Heart left ventricle (tissue), 16 donors: ENCODE measurements at regions not wholly inside any gene's neighbourhood (a gene's known extent, or its start where the extent isn't known, plus 50 kb on each side); places are given as distances from the start of the nearest gene placed in this dataset.

Experiments
- ATAC-seq, 4 donors: fragments of 200-7000 bp; cut with Tn5 transposase; one replicate each; pipeline ENCODE4 v1.9.1; 2020 to 2022; ENCODE audit warnings: moderate library complexity in 4 of 4, mild to moderate bottlenecking in 3 of 4, moderate number of reproducible peaks in 1 of 4
- DNase-seq, 5 donors: peaks; one replicate each; pipeline ENCODE4 v3.0.0-alpha.2; 2020
- H3K27ac ChIP-seq, 12 donors: fragments of 200-600 bp; sonication (generic) in 4 of 12; one replicate each; pipeline versions ENCODE4 v1.5.0 to v1.8.0; 2016 to 2022; ENCODE audit warnings: mild to moderate bottlenecking in 2 of 12
- H3K27me3 ChIP-seq, 9 donors: fragments of 200-600 bp; sonication (generic) in 2 of 9; one replicate each; pipeline versions ENCODE4 v1.5.1 to v1.8.0; 2016 to 2022; ENCODE audit warnings: mild to moderate bottlenecking in 3 of 9
- H3K36me3 ChIP-seq, 9 donors: fragments of 200-600 bp; sonication (generic) in 2 of 9; one replicate each; pipeline versions ENCODE4 v1.5.0 to v1.8.0; 2018 to 2022; ENCODE audit warnings: mild to moderate bottlenecking in 2 of 9
- H3K4me1 ChIP-seq, 12 donors: fragments of 200-600 bp; sonication (generic) in 4 of 12; one replicate each; pipeline versions ENCODE4 v1.5.0 to v1.8.0; 2016 to 2022; ENCODE audit warnings: mild to moderate bottlenecking in 3 of 12
- H3K4me3 ChIP-seq, 12 donors: fragments of 200-600 bp; sonication (generic) in 4 of 12; one replicate each; pipeline versions ENCODE4 v1.5.0 to v1.8.0; 2017 to 2022; ENCODE audit warnings: mild to moderate bottlenecking in 9 of 12, moderate library complexity in 4 of 12
- H3K9me3 ChIP-seq, 12 donors: fragments of 200-600 bp; sonication (generic) in 4 of 12; one replicate each; pipeline versions ENCODE4 v1.5.0 to v1.8.0; 2016 to 2022; ENCODE audit warnings: mild to moderate bottlenecking in 1 of 12
- CTCF ChIP-seq, 12 donors: fragments of 200-600 bp; sonication (generic) in 4 of 12; IDR thresholded peaks; one replicate each; pipeline versions ENCODE4 v1.5.0 to v1.8.0; 2018 to 2022; ENCODE audit warnings: antibody characterized with exemption in 12 of 12, mild to moderate bottlenecking in 5 of 12
- POLR2A ChIP-seq, 2 donors: fragments of 450-650 bp; IDR thresholded peaks; one replicate each; pipeline ENCODE4 v1.6.1; 2017; ENCODE audit warnings: antibody characterized with exemption in 2 of 2, mild to moderate bottlenecking in 2 of 2, moderate library complexity in 2 of 2
- WGBS, 4 donors: extraction: QIAGEN DNeasy Blood & Tissue Kit in 2 of 4; methylation state at CpG; one replicate each; pipeline versions ENCODE4 v1.1.5 to v1.1.7; 2013 to 2018; 5-methylcytosine and 5-hydroxymethylcytosine counted together
- intact Hi-C, 10 donors: fragments of 100-400 bp; cut with DNase I; formaldehyde crosslinking; loops; one replicate each; pipeline versions ENCODE4 v1.11.1 to v1.14.2; 2022
- donor health status: ischemic (EF 13 %, LVEDD 7.1; RV severe dilation, severe dysfunction).
- donor health status: healthy with polysubstance abuse.
- donor health status: DM: no; HTN: yes; CAD: no.
- donor health status: DM: no; HTN: no; CAD: no.
- donor health status: ischemic (EF 25% LVEDD 6.9; RV normal size, moderate dysfunction).
- donor health status: ischemic (EF 25% LVEDD 5.7; RV mildly dilated, moderate dysfunction).
- donor health status: healthy.
- donor health status: DM: yes; HTN: yes; CAD: no.
- donor health status: ischemic (EF 35%, LVEDD 5.7; RV mildly dilated, moderate dysfunction).
- donor health status: nonischemic (EF 11% LVEDD 7.7; RV severe dilation, severe dysfunction).
- donor health status: DM: yes; HTN: yes; CAD: no.
- donor health status: PGD.
- donor health status: ischemic (EF 29% LVEDD 5.4; RV normal size, mild dysfunction).
- donor health status: nonischemic (EF 23%, LVEDD 6.1; RV moderate dilation, normal function).

DNA sequence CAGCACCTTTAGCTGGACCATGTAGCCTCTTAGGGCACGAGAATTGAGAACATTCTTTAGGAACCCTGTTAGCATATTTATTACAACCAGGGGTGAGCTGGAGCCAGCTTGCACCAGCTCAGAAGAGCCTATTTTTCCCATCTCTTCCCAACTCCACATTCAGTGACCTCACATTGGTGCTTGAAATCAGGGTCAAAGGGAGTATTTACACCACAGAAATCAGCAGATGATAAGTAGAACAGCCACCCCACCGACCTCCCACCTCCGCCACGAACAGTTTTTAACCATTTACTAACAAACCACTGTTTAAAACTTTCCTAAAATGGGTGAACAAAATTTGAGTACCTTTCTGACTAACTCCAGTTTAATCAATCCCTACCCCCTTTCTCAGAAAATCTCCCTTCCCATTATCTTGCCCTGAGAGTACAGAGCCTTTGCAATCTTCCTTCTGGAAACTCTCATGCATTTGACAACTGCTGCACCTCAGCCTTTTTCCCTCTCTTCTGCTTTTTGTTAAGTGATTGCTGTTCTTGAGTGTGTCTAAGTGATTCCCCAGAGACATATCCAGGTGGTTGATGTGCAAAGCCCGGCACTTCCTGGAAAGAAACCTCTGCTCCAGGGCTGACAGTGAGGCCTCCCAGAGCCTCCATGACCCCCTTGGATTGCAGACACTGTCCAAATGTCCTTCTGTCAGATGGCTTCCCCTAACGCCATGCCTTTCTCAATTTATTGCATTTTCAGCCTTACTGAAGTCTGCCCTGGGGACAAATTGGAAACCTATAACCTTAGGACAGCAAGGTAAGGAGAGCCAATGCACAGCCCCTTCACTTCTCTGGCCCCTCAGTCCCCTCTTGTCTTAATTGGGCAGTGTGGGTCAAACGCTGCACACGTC, 389.5 kb upstream of the TNP1 start:
- peaks cover 0 to 33% (median 18%) of the 10 kb centered on the region in 12 donors for H3K4me1 ChIP-seq
- H3K27ac ChIP-seq = peak overlapping the region in 9 of 12 donors; percentile 45 to 86 (median 69)
- WGBS, 4 donors = 62 to 71% (median 65%) methylated on average over 8 of the region's 8 CpGs
- no peaks in the 10 kb centered on the region for H3K36me3 ChIP-seq
- no peak overlapping the region for H3K4me3 ChIP-seq
- ATAC-seq (no peak), DNase-seq (no peak)
- intact Hi-C loops = no loop called here
- TF ChIP-seq POLR2A (IDR thresholded peaks at IDR 0.05) = no peak
- no peak for TF ChIP-seq CTCF (IDR thresholded peaks at IDR 0.05)
- H3K27me3 ChIP-seq = peaks cover 0 to 17% (median 0%) of the 10 kb centered on the region in 9 donors
- H3K9me3 ChIP-seq = no peaks in the 10 kb centered on the region

DNA sequence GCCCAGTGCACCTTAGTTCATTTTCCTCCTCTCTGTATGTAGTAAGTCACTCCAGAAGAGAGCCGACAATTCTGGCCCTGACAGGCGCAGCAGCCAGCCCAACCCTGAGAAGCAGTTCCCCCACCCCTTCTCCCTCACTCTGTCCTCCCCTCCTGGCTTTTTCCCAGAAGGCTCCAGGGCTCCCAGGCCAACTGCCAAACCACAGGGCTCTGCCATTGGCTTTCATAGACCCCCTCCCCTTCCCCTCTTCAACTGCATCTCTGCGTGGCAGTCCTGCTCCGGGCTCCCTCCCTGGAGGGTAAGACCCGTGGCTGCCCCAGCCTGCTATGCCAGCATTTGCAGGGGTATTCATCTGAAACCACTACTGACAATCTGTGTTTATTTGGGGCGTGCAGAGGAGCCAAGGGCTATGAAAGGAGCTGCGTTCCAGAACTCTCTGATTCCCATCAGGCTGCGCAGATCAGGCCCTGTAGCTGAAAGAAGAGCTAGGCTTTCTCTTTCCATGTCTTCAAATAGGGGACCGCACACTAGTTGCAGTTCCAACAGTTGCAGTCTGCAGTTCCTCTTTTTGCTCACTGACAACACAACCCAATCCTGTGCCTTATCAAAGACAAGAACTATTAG, 388.6 kb upstream of the TNP1 start:
- WGBS, 4 donors = 26 to 36% (median 34%) methylated on average over 9 of the region's 9 CpGs
- Histone ChIP-seq H3K9me3 (no peaks in the 10 kb centered on the region), H3K4me3 (peak overlapping the region in 5 of 12 donors; percentile 13 to 44 (median 24)), H3K27ac (peak overlapping the region in 11 of 12 donors; percentile 45 to 86 (median 65)), H3K27me3 (peaks cover 0 to 17% (median 0%) of the 10 kb centered on the region in 9 donors), H3K4me1 (peaks cover 0 to 33% (median 18%) of the 10 kb centered on the region in 12 donors), H3K36me3 (no peaks in the 10 kb centered on the region)
- ATAC-seq (peak; percentile 76 to 94 (median 92)), DNase-seq (peak; percentile 77 to 89 (median 82))
- intact Hi-C loops = no loop called here
- TF ChIP-seq CTCF (IDR thresholded peaks at IDR 0.05) (no peak), POLR2A (IDR thresholded peaks at IDR 0.05) (no peak)

GRCh38 chr2:217247476-217247875, 387.6 kb upstream of the TNP1 start:
- 75 to 83% (median 77%) methylated on average over 8 of the region's 8 CpGs for WGBS, 4 donors
- no peak overlapping the region for H3K4me3 ChIP-seq
- no peaks in the 10 kb centered on the region for H3K9me3 ChIP-seq
- peak overlapping the region in 7 of 12 donors; percentile 51 to 86 (median 71) for H3K27ac ChIP-seq
- H3K4me1 ChIP-seq = peaks cover 0 to 33% (median 18%) of the 10 kb centered on the region in 12 donors
- no peak for ATAC-seq
- no peak for TF ChIP-seq CTCF (IDR thresholded peaks at IDR 0.05)
- TF ChIP-seq POLR2A (IDR thresholded peaks at IDR 0.05) = no peak
- H3K36me3 ChIP-seq = no peaks in the 10 kb centered on the region
- peaks cover 0 to 15% (median 0%) of the 10 kb centered on the region in 9 donors for H3K27me3 ChIP-seq
- no peak for DNase-seq
- intact Hi-C loops = no loop called here

DNA sequence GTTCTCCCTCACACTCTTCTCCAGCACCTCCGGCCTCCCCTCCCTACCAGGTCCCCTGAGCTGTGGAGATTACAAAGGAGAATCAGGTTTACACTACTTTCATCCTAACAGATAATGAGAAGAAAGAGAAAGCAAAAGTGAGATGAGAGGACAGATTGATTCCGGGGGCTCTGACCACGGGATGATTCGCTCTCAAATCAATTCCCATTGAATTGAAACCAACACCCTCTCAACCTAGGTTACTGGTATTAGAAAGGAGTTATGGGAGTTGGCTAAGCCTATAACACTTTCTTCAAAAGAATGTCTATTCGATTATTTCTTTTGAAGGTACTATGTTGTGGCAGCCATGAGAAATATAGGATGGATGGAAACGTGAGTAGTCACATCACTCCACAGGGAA, 386.2 kb upstream of the TNP1 start:
- no peak for ATAC-seq
- intact Hi-C loops = no loop called here
- no peak for TF ChIP-seq CTCF (IDR thresholded peaks at IDR 0.05)
- no peak for TF ChIP-seq POLR2A (IDR thresholded peaks at IDR 0.05)
- H3K4me3 ChIP-seq = no peak overlapping the region
- H3K4me1 ChIP-seq = peaks cover 0 to 33% (median 18%) of the 10 kb centered on the region in 12 donors
- no peaks in the 10 kb centered on the region for H3K9me3 ChIP-seq
- no peak overlapping the region for H3K27ac ChIP-seq
- 92 to 96% (median 94%) methylated on average over 6 of the region's 6 CpGs for WGBS, 4 donors
- H3K27me3 ChIP-seq = peaks cover 0 to 15% (median 0%) of the 10 kb centered on the region in 9 donors
- DNase-seq = no peak
- H3K36me3 ChIP-seq = no peaks in the 10 kb centered on the region
